Raji (cell line): ENCODE measurements at regions not wholly inside any gene's neighbourhood (a gene's known extent, or its start where the extent isn't known, plus 50 kb on each side); places are given as distances from the start of the nearest gene placed in this dataset.

Source experiments
- POLR2A ChIP-seq: IDR thresholded peaks from 2 replicates; pipeline ENCODE4 v1.6.1; 2011; ENCODE audit warnings: low read depth, low read length, control low read depth; ENCODE audit not compliant: insufficient read depth

- no peak for TF ChIP-seq POLR2A
Measured at GRCh38 chr15:58330741-58331559, 100.8 kb upstream of the LIPC start.

- no peak for TF ChIP-seq POLR2A
Measured at GRCh38 chr15:58331560-58331912, 100.3 kb upstream of the LIPC start.

- TF ChIP-seq POLR2A = peak; percentile 37; the same call in 1 of the 2 replicates
Measured at GRCh38 chr15:58331913-58332675, 99.7 kb upstream of the LIPC start.

GRCh38 chr15:58332676-58333400 lies 99.0 kb upstream of the LIPC start:
- TF ChIP-seq POLR2A = no peak

- TF ChIP-seq POLR2A = no peak
Measured at GRCh38 chr15:58334803-58335202, 97.0 kb upstream of the LIPC start.

- TF ChIP-seq POLR2A = no peak
Measured at GRCh38 chr15:58336161-58336560, 95.6 kb upstream of the LIPC start.

GRCh38 chr15:58340176-58340575 lies 91.6 kb upstream of the LIPC start:
- TF ChIP-seq POLR2A = no peak

- no peak for TF ChIP-seq POLR2A
Measured at GRCh38 chr15:58342508-58342907, 89.3 kb upstream of the LIPC start.

GRCh38 chr15:58344213-58345070 lies 87.3 kb upstream of the LIPC start:
- no peak for TF ChIP-seq POLR2A

GRCh38 chr15:58346361-58346760 lies 85.4 kb upstream of the LIPC start:
- no peak for TF ChIP-seq POLR2A

GRCh38 chr15:58348095-58348812 lies 83.5 kb upstream of the LIPC start:
- no peak for TF ChIP-seq POLR2A

- TF ChIP-seq POLR2A = no peak
Measured at GRCh38 chr15:58352026-58352929, 79.5 kb upstream of the LIPC start.

GRCh38 chr15:58355382-58355971 lies 76.3 kb upstream of the LIPC start:
- TF ChIP-seq POLR2A = no peak

- no peak for TF ChIP-seq POLR2A
Measured at GRCh38 chr15:58355973-58356372, 75.8 kb upstream of the LIPC start.
